CD14-positive monocyte (primary cell): ENCODE measurements at regions not wholly inside any gene's neighbourhood (a gene's known extent, or its start where the extent isn't known, plus 50 kb on each side); places are given as distances from the start of the nearest gene placed in this dataset.

ENCODE experiments used
- DNase-seq, 3 donors: peaks; one replicate each; pipeline ENCODE4 v3.0.0-alpha.2; 2011 to 2022
- H2AFZ ChIP-seq: 2 replicates; pipeline ENCODE4 v1.6.0; 2012; ENCODE audit warnings: mild to moderate bottlenecking, low read depth, low read length, inconsistent platforms; ENCODE audit not compliant: insufficient read depth, poor library complexity, severe bottlenecking
- H3K27ac ChIP-seq, 2 donors: 1 replicate in 1 of 2; 2 replicates in 1 of 2; pipeline ENCODE4 v1.5.1; 2012 to 2013; ENCODE audit warnings: low read length in 2 of 2, control low read depth in 1 of 2, inconsistent platforms in 1 of 2, low read depth in 1 of 2, mild to moderate bottlenecking in 1 of 2
- H3K27me3 ChIP-seq, 2 donors: one replicate each; pipeline versions ENCODE4 v1.6.0 to v1.6.1; 2011 to 2013; ENCODE audit warnings: low read length in 2 of 2; ENCODE audit not compliant: control insufficient read depth in 2 of 2, insufficient read depth in 2 of 2
- H3K36me3 ChIP-seq, 2 donors: replicated peaks in 1 of 2; 1 replicate in 1 of 2; 2 replicates in 1 of 2; pipeline versions ENCODE4 v1.5.1 to v1.6.1; 2012 to 2013; ENCODE audit warnings: low read length in 2 of 2, control low read depth in 1 of 2, inconsistent platforms in 1 of 2, mild to moderate bottlenecking in 1 of 2; ENCODE audit not compliant: insufficient read depth in 2 of 2, control insufficient read depth in 1 of 2
- H3K4me1 ChIP-seq, 2 donors: 1 replicate in 1 of 2; 2 replicates in 1 of 2; pipeline versions ENCODE4 v1.5.1 to v1.6.1; 2012 to 2013; ENCODE audit warnings: low read length in 2 of 2, control low read depth in 1 of 2, inconsistent platforms in 1 of 2, mild to moderate bottlenecking in 1 of 2, moderate library complexity in 1 of 2; ENCODE audit not compliant: insufficient read depth in 2 of 2, control insufficient read depth in 1 of 2
- H3K4me2 ChIP-seq: replicated peaks from 2 replicates; pipeline ENCODE3; 2012; ENCODE audit warnings: low read length, moderate library complexity, mild to moderate bottlenecking; ENCODE audit not compliant: poor library complexity, severe bottlenecking; ENCODE audit errors: extremely low read depth
- H3K4me3 ChIP-seq, 3 experiments: fragments of 200-600 bp in 1 of 3; sonication (generic) in 1 of 3; replicated peaks in 1 of 3; 1 replicate in 2 of 3; 2 replicates in 1 of 3; pipeline ENCODE4 v1.5.1; 2011 to 2013; ENCODE audit warnings: low read length in 3 of 3, mild to moderate bottlenecking in 3 of 3, control low read depth in 2 of 3, low read depth in 2 of 3, inconsistent platforms in 1 of 3, moderate library complexity in 1 of 3
- H3K79me2 ChIP-seq: 2 replicates; pipeline ENCODE4 v1.6.0; 2012; ENCODE audit warnings: mild to moderate bottlenecking, control low read depth, inconsistent platforms, low read length, moderate library complexity; ENCODE audit not compliant: insufficient read depth
- H3K9ac ChIP-seq: 2 replicates; pipeline ENCODE4 v1.6.0; 2017; ENCODE audit warnings: low read length, mild to moderate bottlenecking; ENCODE audit not compliant: insufficient read depth, poor library complexity, severe bottlenecking
- H3K9me3 ChIP-seq, 2 donors: replicated peaks in 1 of 2; 1 replicate in 1 of 2; 2 replicates in 1 of 2; pipeline versions ENCODE4 v1.5.1 to v1.6.1; 2012 to 2013; ENCODE audit warnings: low read length in 2 of 2, control low read depth in 1 of 2; ENCODE audit not compliant: control insufficient read depth in 1 of 2, insufficient read depth in 1 of 2
- H4K20me1 ChIP-seq: 2 replicates; pipeline ENCODE4 v1.6.0; 2012; ENCODE audit warnings: mild to moderate bottlenecking, low read length, control low read depth, moderate library complexity; ENCODE audit not compliant: insufficient read depth
- H3K27ac Mint-ChIP-seq, 7 donors: one replicate each; pipeline ENCODE4 v1.8.0; 2020; ENCODE audit warnings: mild to moderate bottlenecking in 7 of 7, mixed read lengths in 7 of 7, moderate library complexity in 6 of 7, inconsistent platforms in 2 of 7
- H3K27me3 Mint-ChIP-seq, 3 donors: one replicate each; pipeline ENCODE4 v1.8.0; 2021 to 2022; ENCODE audit warnings: low read depth in 3 of 3, mild to moderate bottlenecking in 3 of 3, mixed read lengths in 3 of 3, moderate library complexity in 3 of 3, inconsistent platforms in 1 of 3
- H3K36me3 Mint-ChIP-seq, 2 donors: one replicate each; pipeline ENCODE4 v1.8.0; 2020; ENCODE audit warnings: mixed read lengths in 2 of 2, inconsistent platforms in 1 of 2, mild to moderate bottlenecking in 1 of 2
- H3K4me1 Mint-ChIP-seq: one replicate; pipeline ENCODE4 v1.8.0; 2020; ENCODE audit warnings: mild to moderate bottlenecking, mixed read lengths
- H3K4me3 Mint-ChIP-seq, 2 donors: one replicate each; pipeline ENCODE4 v1.8.0; 2020; ENCODE audit warnings: mild to moderate bottlenecking in 2 of 2, mixed read lengths in 2 of 2, moderate library complexity in 1 of 2
- H3K9me3 Mint-ChIP-seq, 7 donors: one replicate each; pipeline ENCODE4 v1.8.0; 2020 to 2022; ENCODE audit warnings: mixed read lengths in 7 of 7, mild to moderate bottlenecking in 6 of 7, moderate library complexity in 6 of 7, inconsistent platforms in 2 of 7
- WGBS: methylation state at CpG from one replicate; pipeline ENCODE4 v1.1.5; 2013; ENCODE audit warnings: missing lambda C conversion rate; ENCODE audit not compliant: insufficient coverage; 5-methylcytosine and 5-hydroxymethylcytosine counted together
- intact Hi-C, 2 donors: fragments of 100-400 bp; cut with micrococcal nuclease; formaldehyde crosslinking; loops; one replicate each; pipeline versions ENCODE4 v1.15.0 to v1.15.1; 2023
- TF ChIP-seq, protein P1 (sequence below): fragments of 200-600 bp; IDR thresholded peaks from one replicate; pipeline ENCODE4 v1.8.0; 2022; ENCODE audit warnings: antibody characterized with exemption, mild to moderate bottlenecking

DNA sequence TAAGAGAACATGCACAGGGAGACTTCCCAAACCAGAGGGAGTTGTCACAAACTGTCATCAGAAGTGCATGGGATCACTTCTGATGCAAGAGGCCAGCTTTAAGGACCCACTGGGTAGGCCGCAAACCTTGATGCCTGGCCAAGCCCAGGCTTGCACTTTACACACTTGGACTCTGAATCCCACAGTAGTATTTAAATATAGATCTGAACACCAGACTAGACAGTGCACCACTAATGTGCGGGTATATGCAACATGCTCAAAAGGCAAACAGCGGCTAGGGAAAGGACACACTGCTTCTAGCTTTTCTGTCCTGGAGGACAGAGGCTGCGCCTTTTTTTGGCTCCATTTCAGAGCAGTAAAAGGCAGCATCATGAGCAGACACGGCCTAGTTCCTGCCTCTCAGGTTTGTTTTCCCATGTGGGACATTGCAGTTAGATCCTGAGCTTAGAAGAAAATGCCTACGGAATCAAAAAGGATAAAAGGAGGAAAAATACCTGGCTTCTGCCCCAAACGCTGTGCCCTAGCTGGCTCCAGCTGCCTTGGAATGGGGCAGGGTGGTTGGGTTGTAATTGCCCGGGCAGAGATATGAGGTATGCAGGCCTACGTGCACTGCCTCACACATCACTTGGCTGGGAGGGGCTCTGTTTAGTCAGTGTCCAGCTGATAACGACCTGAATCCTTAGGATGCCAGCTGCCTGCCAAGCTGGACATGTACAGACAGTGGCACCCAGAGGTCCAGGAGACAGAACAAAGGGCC is 84.5 kb upstream of the EGLN3 start:
- Histone ChIP-seq H3K79me2 (no peaks in the 10 kb centered on the region), H3K36me3 (no peaks in the 10 kb centered on the region), H3K9ac (no peak overlapping the region), H3K4me1 (peaks cover 9 to 12% of the 10 kb centered on the region in 2 donors), H2AFZ (peak overlapping the region; percentile 5), H3K27me3 (no peaks in the 10 kb centered on the region), H3K4me2 (no peak overlapping the region), H3K27ac (peak overlapping the region in 1 of 2 donors; percentile 37), H3K9me3 (no peaks in the 10 kb centered on the region), H3K4me3 (no peak overlapping the region), H4K20me1 (no peaks in the 10 kb centered on the region)
- no peak overlapping the region for H3K27ac Mint-ChIP-seq
- H3K4me1 Mint-ChIP-seq: peaks cover 12% of the 10 kb centered on the region
- TF ChIP-seq, protein P1, sequence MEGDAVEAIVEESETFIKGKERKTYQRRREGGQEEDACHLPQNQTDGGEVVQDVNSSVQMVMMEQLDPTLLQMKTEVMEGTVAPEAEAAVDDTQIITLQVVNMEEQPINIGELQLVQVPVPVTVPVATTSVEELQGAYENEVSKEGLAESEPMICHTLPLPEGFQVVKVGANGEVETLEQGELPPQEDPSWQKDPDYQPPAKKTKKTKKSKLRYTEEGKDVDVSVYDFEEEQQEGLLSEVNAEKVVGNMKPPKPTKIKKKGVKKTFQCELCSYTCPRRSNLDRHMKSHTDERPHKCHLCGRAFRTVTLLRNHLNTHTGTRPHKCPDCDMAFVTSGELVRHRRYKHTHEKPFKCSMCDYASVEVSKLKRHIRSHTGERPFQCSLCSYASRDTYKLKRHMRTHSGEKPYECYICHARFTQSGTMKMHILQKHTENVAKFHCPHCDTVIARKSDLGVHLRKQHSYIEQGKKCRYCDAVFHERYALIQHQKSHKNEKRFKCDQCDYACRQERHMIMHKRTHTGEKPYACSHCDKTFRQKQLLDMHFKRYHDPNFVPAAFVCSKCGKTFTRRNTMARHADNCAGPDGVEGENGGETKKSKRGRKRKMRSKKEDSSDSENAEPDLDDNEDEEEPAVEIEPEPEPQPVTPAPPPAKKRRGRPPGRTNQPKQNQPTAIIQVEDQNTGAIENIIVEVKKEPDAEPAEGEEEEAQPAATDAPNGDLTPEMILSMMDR: no peak
- WGBS: 97% methylated on average over 10 of the region's 10 CpGs
- no peak for DNase-seq
- peaks cover 0 to 2% (median 0%) of the 10 kb centered on the region in 7 donors for H3K9me3 Mint-ChIP-seq
- H3K4me3 Mint-ChIP-seq: no peak overlapping the region
- H3K27me3 Mint-ChIP-seq: peaks cover 2 to 12% (median 3%) of the 10 kb centered on the region in 3 donors
- intact Hi-C loops: no loop called here
- H3K36me3 Mint-ChIP-seq: no peaks in the 10 kb centered on the region

DNA sequence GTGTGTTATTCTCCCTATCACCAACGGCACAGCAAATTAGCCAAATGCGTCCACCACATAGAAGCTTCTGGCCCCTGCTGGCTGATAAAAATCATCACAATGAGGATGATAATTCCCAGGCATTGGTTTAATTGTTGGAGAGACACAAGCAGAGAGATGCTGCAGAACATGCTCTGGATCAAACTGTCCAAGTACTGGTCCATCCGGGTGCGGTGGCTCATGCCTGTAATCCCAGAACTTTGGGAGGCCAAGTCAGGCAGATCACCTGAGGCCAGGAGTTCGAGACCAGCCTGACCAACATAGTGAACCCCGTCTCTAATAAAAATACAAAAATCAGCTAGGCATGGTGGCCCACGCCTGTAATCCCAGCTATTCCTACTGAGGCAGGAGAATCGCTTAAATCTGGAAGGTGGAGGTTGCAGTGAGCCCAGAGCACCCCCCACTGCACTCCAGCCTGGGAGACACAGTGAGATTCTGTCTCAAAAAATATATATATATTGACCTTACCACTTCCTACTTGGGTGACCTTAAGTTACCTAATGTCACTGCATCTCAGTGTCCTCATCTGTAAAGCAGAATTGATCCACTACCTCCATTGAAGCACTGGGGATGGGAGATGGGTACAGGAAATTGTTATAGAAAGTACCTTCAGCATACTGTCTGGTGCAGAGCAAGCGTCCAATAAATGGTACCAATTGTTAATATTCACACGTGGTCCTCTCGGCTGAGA is 83.7 kb upstream of the EGLN3 start:
- Histone ChIP-seq H3K9ac (no peak overlapping the region), H3K36me3 (no peaks in the 10 kb centered on the region), H3K27ac (no peak overlapping the region), H3K4me3 (no peak overlapping the region), H3K9me3 (no peaks in the 10 kb centered on the region), H3K4me2 (no peak overlapping the region), H4K20me1 (no peaks in the 10 kb centered on the region), H3K27me3 (no peaks in the 10 kb centered on the region), H3K79me2 (no peaks in the 10 kb centered on the region), H2AFZ (no peak overlapping the region), H3K4me1 (peaks cover 9 to 12% of the 10 kb centered on the region in 2 donors)
- H3K27ac Mint-ChIP-seq: no peak overlapping the region
- no peak overlapping the region for H3K4me3 Mint-ChIP-seq
- intact Hi-C loops: no loop called here
- 100% methylated on average over 1 of the region's 11 CpGs for WGBS
- no peak for DNase-seq
- peaks cover 1 to 12% (median 2%) of the 10 kb centered on the region in 3 donors for H3K27me3 Mint-ChIP-seq
- H3K4me1 Mint-ChIP-seq: peaks cover 12% of the 10 kb centered on the region
- peaks cover 0 to 2% (median 0%) of the 10 kb centered on the region in 7 donors for H3K9me3 Mint-ChIP-seq
- H3K36me3 Mint-ChIP-seq: no peaks in the 10 kb centered on the region
- TF ChIP-seq, protein P1: no peak
